ENCODE measurements at regions not wholly inside any gene's neighbourhood (a gene's known extent, or its start where the extent isn't known, plus 50 kb on each side); places are given as distances from the start of the nearest gene placed in this dataset.
"Not testable (repeated sequence)": the region's sequence is repeated elsewhere in the genome, so short reads cannot be mapped to it uniquely, and the experiment has no call there.

GRCh38 chr1:30207962-30208361 lies 515.4 kb downstream of the MATN1 start:
- not testable (repeated sequence) for TF ChIP-seq POLR2A (IDR thresholded peaks at IDR 0.05; ENCODE audit: low read length); GATA1 (IDR thresholded peaks at IDR 0.05; ENCODE audit: low read depth, low read length)

Data from erythroblast (primary cell).